ENCODE measurements at regions not wholly inside any gene's neighbourhood (a gene's known extent, or its start where the extent isn't known, plus 50 kb on each side); places are given as distances from the start of the nearest gene placed in this dataset.
A peak's percentile ranks its signal among the peaks of the same experiment; 100 is the strongest.

DNA sequence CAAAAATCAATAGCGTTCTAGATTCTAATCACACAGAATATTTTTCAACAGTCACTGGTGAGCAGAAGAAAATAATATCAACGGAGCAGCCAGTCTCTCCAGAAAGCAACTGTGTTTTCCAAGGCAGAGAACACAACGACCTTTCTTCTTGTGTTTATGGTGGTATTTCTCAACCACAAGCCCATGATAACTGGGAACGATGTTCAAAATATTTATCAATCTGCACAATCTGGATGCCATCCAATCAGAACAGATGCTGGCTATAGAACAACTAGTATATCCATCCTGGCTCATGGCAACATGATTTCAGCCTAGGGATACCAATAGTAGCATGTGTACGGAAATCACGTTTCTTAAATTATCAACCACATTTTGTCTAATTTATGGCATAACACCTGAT, 162.7 kb upstream of the RUNX1 start:
- Histone ChIP-seq H2AFZ (ENCODE audit: low read length) (peak overlapping the region; percentile 30; the same call in 1 of the 2 replicates), H3K9me3 (ENCODE audit: low read length) (no peaks in the 10 kb centered on the region; the same call in 1 of the 2 replicates), H3K9me2 (ENCODE audit: insufficient read depth, low read length) (no peaks in the 10 kb centered on the region), H3K36me3 (ENCODE audit: insufficient read depth, low read length) (no peaks in the 10 kb centered on the region; the same call in 1 of the 2 replicates), H3K79me2 (ENCODE audit: insufficient read depth, low read depth, low read length) (no peaks in the 10 kb centered on the region), H3K4me3 (ENCODE audit: low read depth, low read length, poor library complexity, severe bottlenecking) (no peak overlapping the region), H3K27ac (ENCODE audit: low read depth, low read length, poor library complexity, severe bottlenecking) (no peak overlapping the region), H3K4me2 (ENCODE audit: low read length) (peak overlapping the region; percentile 57), H4K20me1 (ENCODE audit: insufficient read depth, low read length) (no peaks in the 10 kb centered on the region), H3K4me1 (ENCODE audit: insufficient read depth, low read length, poor library complexity, severe bottlenecking) (peaks cover 39% of the 10 kb centered on the region)
- TF ChIP-seq EZH2phosphoT487 (IDR thresholded peaks at IDR 0.05; ENCODE audit: borderline replicate concordance, low read depth, low read length) (no peak), CTCF (conservative IDR thresholded peaks at IDR 0.05; ENCODE audit: low read length) (no peak)
- ChIA-PET POLR2A (interaction anchor here (1.1 kb wide), 1 partner anchor 8 kb away, joined by 4 read pairs; no protein-coding TSS in a partner anchor), CTCF (ENCODE audit: unreplicated experiment) (no interaction called here)
- no TSS peak for BruUV-seq (replicated peaks)
- no peak for DNase-seq (ENCODE audit: low spot score)
- intact Hi-C loops (cut with micrococcal nuclease; ENCODE audit: unreplicated experiment): no loop called here

DNA sequence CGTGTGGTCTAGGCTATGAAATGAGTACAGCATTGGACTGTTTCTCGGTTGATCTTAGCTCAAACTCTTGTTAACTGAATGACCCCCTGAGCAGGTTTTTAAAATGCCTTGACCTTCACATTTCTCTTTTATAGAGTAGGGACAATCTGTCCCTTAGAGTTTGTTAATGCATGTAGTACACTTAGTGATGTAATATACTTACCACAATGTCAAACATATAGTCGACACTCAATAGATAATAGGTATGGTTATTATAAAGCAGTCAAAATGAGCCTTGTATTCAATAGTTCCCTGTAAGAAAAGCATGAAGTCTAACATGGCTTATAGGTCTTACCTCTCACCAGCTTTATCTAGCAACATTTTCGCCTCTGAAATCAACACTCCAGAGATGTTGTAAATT, 161.0 kb upstream of the RUNX1 start:
- TF ChIP-seq EZH2phosphoT487 (IDR thresholded peaks at IDR 0.05; ENCODE audit: borderline replicate concordance, low read depth, low read length) (no peak), CTCF (conservative IDR thresholded peaks at IDR 0.05; ENCODE audit: low read length) (no peak)
- ChIA-PET POLR2A (interaction anchor here (1.0 kb wide), 1 partner anchor 13 kb away, joined by 5 read pairs; no protein-coding TSS in a partner anchor), CTCF (ENCODE audit: unreplicated experiment) (no interaction called here)
- Histone ChIP-seq H3K79me2 (ENCODE audit: insufficient read depth, low read depth, low read length) (no peaks in the 10 kb centered on the region), H3K4me3 (ENCODE audit: low read depth, low read length, poor library complexity, severe bottlenecking) (no peak overlapping the region), H4K20me1 (ENCODE audit: insufficient read depth, low read length) (no peaks in the 10 kb centered on the region), H3K4me1 (ENCODE audit: insufficient read depth, low read length, poor library complexity, severe bottlenecking) (peaks cover 50% of the 10 kb centered on the region), H3K9me2 (ENCODE audit: insufficient read depth, low read length) (no peaks in the 10 kb centered on the region), H3K4me2 (ENCODE audit: low read length) (no peak overlapping the region), H2AFZ (ENCODE audit: low read length) (no peak overlapping the region), H3K36me3 (ENCODE audit: insufficient read depth, low read length) (no peaks in the 10 kb centered on the region; the same call in 1 of the 2 replicates), H3K9me3 (ENCODE audit: low read length) (no peaks in the 10 kb centered on the region; the same call in 1 of the 2 replicates), H3K27ac (ENCODE audit: low read depth, low read length, poor library complexity, severe bottlenecking) (no peak overlapping the region)
- BruUV-seq (replicated peaks): no TSS peak
- DNase-seq (ENCODE audit: low spot score): no peak
- intact Hi-C loops (cut with micrococcal nuclease; ENCODE audit: unreplicated experiment): no loop called here

DNA sequence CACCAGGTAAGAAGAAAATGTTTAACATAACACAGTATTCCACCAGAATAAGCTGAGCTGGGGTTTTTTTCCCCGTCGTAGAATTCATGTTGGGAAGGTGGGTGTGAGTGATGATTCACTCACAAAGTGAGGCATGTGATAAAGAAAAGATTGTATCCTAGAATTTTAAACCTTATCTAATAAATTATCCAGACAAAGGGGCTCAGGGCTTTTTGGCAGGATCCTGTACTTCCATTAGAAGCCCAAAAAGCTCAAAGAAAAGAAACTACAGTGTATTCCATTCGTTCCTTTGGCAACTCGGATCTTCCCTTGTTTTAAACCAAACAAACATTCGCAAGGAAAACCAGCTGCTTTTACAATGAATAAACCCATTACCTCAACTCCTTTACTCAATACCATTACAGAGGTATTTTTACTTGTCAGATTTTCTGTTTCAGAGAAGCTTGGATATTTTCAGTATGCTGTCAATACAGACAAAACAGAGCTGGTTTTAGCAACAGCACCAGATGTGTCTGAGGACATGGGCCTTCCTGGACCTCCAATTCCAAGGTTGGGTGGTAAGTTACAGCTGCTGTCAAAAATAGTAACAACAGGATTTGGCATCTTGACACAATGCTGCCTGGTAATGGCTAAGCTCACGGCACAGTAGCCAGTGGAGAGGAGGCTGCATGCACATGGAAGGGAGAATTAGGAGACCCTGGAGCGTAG, 159.9 kb upstream of the RUNX1 start:
- Histone ChIP-seq H3K79me2 (ENCODE audit: insufficient read depth, low read depth, low read length) (no peaks in the 10 kb centered on the region), H3K4me3 (ENCODE audit: low read depth, low read length, poor library complexity, severe bottlenecking) (no peak overlapping the region), H2AFZ (ENCODE audit: low read length) (no peak overlapping the region), H3K36me3 (ENCODE audit: insufficient read depth, low read length) (no peaks in the 10 kb centered on the region; the same call in 1 of the 2 replicates), H3K27ac (ENCODE audit: low read depth, low read length, poor library complexity, severe bottlenecking) (no peak overlapping the region), H3K4me2 (ENCODE audit: low read length) (no peak overlapping the region), H3K9me2 (ENCODE audit: insufficient read depth, low read length) (no peaks in the 10 kb centered on the region), H3K9me3 (ENCODE audit: low read length) (no peaks in the 10 kb centered on the region; the same call in 1 of the 2 replicates), H4K20me1 (ENCODE audit: insufficient read depth, low read length) (no peaks in the 10 kb centered on the region), H3K4me1 (ENCODE audit: insufficient read depth, low read length, poor library complexity, severe bottlenecking) (peaks cover 59% of the 10 kb centered on the region)
- no peak for DNase-seq (ENCODE audit: low spot score)
- POLR2A ChIA-PET: interaction anchor here (0.6 to 1.8 kb wide), 3 partner anchors 16 to 19 kb away, joined by 3 to 7 read pairs (median 7); no protein-coding TSS in a partner anchor
- no TSS peak for BruUV-seq (replicated peaks)
- CTCF ChIA-PET (ENCODE audit: unreplicated experiment): no interaction called here
- TF ChIP-seq EZH2phosphoT487 (IDR thresholded peaks at IDR 0.05; ENCODE audit: borderline replicate concordance, low read depth, low read length) (no peak), CTCF (conservative IDR thresholded peaks at IDR 0.05; ENCODE audit: low read length) (no peak)
- intact Hi-C loops (cut with micrococcal nuclease; ENCODE audit: unreplicated experiment): loop anchor here (5.0 kb wide), 1 partner anchor 162 kb away; the partner anchor contains the start of gene RUNX1

Data from OCI-LY7 (cell line).